ENCODE measurements at regions not wholly inside any gene's neighbourhood (a gene's known extent, or its start where the extent isn't known, plus 50 kb on each side); places are given as distances from the start of the nearest gene placed in this dataset.

DNA sequence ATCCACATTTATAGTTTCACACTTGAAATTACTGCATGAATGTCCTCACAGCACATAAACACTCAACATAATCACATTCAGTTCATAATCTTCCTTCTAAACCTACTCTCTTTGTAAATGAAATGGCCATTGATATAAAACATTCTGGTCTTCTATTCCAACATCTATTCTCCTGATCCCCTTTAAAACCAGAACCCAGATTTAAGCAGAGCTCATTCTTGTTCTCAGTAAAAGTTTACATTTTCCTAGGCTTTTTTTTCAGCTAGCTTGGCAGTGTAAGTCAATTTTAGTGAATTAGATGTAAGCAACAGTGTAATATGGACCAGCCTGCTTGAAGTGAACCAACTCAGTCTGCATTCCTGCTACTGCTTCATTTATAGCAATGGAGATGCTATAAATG, 460.7 kb upstream of the RGS18 start (continued):
- TF ChIP-seq, protein P1, sequence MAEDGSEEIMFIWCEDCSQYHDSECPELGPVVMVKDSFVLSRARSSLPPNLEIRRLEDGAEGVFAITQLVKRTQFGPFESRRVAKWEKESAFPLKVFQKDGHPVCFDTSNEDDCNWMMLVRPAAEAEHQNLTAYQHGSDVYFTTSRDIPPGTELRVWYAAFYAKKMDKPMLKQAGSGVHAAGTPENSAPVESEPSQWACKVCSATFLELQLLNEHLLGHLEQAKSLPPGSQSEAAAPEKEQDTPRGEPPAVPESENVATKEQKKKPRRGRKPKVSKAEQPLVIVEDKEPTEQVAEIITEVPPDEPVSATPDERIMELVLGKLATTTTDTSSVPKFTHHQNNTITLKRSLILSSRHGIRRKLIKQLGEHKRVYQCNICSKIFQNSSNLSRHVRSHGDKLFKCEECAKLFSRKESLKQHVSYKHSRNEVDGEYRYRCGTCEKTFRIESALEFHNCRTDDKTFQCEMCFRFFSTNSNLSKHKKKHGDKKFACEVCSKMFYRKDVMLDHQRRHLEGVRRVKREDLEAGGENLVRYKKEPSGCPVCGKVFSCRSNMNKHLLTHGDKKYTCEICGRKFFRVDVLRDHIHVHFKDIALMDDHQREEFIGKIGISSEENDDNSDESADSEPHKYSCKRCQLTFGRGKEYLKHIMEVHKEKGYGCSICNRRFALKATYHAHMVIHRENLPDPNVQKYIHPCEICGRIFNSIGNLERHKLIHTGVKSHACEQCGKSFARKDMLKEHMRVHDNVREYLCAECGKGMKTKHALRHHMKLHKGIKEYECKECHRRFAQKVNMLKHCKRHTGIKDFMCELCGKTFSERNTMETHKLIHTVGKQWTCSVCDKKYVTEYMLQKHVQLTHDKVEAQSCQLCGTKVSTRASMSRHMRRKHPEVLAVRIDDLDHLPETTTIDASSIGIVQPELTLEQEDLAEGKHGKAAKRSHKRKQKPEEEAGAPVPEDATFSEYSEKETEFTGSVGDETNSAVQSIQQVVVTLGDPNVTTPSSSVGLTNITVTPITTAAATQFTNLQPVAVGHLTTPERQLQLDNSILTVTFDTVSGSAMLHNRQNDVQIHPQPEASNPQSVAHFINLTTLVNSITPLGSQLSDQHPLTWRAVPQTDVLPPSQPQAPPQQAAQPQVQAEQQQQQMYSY (CRISPR knock-in tag; IDR thresholded peaks at IDR 0.05) = no peak
- no peak for TF ChIP-seq SIX4 (CRISPR knock-in tag; IDR thresholded peaks at IDR 0.05)

DNA sequence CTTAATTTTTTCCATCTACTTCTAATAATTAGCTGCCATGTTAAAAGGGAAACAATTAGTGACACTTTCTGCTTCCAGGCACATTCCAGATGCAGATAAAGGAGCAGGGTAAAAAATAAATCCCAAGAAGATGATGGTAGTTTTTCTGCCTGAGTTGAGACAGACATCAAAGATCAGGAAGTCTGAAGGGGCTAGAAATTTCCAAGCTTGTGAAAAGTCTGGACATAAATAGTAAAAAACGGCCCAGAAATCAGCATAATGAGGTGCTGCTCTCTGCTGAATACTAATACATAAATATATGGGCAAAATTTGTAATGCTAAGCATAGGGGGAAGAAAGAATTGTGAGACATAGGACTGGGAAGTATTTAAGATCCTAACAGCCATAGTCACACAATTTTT, 460.0 kb upstream of the RGS18 start:
- Histone ChIP-seq H3K79me2 (ENCODE audit: insufficient read depth, low read length) (no peaks in the 10 kb centered on the region), H2AFZ (ENCODE audit: low read length) (no peak overlapping the region), H3K4me3 (replicated peaks in 1 of 3; ENCODE audit: insufficient read depth in 1 of 3, low read depth in 2 of 3, low read length in 3 of 3) (no peak overlapping the region), H3K27me3 (ENCODE audit: control insufficient read depth in 1 of 2, insufficient read depth in 2 of 2, low read length in 2 of 2) (no peaks in the 10 kb centered on the region), H3K4me2 (ENCODE audit: low read depth, low read length) (no peak overlapping the region), H4K20me1 (ENCODE audit: insufficient read depth, low read length) (no peaks in the 10 kb centered on the region), H3K27ac (ENCODE audit: extremely low read length, insufficient read depth, low read length) (no peak overlapping the region), H3K9me3 (ENCODE audit: low read length) (no peaks in the 10 kb centered on the region; the same call in 1 of the 2 replicates), H3K4me1 (ENCODE audit: insufficient read depth, low read length) (no peaks in the 10 kb centered on the region), H3K36me3 (replicated peaks in 1 of 2; ENCODE audit: control insufficient read depth in 1 of 2, insufficient read depth in 2 of 2, low read length in 2 of 2) (no peaks in the 10 kb centered on the region), H3K9ac (ENCODE audit: insufficient read depth, low read depth, low read length) (no peak overlapping the region)
- ChIA-PET CTCF (ENCODE audit: low intra/inter-chr PET ratio, low total read pairs) (no interaction called here), POLR2A (no interaction called here)
- TF ChIP-seq FOSL1 (CRISPR knock-in tag; IDR thresholded peaks at IDR 0.05; ENCODE audit: borderline replicate concordance) = no peak
- TF ChIP-seq, protein P2, sequence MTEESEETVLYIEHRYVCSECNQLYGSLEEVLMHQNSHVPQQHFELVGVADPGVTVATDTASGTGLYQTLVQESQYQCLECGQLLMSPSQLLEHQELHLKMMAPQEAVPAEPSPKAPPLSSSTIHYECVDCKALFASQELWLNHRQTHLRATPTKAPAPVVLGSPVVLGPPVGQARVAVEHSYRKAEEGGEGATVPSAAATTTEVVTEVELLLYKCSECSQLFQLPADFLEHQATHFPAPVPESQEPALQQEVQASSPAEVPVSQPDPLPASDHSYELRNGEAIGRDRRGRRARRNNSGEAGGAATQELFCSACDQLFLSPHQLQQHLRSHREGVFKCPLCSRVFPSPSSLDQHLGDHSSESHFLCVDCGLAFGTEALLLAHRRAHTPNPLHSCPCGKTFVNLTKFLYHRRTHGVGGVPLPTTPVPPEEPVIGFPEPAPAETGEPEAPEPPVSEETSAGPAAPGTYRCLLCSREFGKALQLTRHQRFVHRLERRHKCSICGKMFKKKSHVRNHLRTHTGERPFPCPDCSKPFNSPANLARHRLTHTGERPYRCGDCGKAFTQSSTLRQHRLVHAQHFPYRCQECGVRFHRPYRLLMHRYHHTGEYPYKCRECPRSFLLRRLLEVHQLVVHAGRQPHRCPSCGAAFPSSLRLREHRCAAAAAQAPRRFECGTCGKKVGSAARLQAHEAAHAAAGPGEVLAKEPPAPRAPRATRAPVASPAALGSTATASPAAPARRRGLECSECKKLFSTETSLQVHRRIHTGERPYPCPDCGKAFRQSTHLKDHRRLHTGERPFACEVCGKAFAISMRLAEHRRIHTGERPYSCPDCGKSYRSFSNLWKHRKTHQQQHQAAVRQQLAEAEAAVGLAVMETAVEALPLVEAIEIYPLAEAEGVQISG (CRISPR knock-in tag; IDR thresholded peaks at IDR 0.05) = no peak
- no peak for TF ChIP-seq AGO1 (IDR thresholded peaks at IDR 0.05; ENCODE audit: low read depth, low read length, poor library complexity, severe bottlenecking)
- no peak for TF ChIP-seq ASH2L (IDR thresholded peaks at IDR 0.05; ENCODE audit: insufficient read length, low read depth, low read length)
- no peak for TF ChIP-seq ZNF672 (CRISPR knock-in tag; IDR thresholded peaks at IDR 0.05)
- TF ChIP-seq, protein P3, sequence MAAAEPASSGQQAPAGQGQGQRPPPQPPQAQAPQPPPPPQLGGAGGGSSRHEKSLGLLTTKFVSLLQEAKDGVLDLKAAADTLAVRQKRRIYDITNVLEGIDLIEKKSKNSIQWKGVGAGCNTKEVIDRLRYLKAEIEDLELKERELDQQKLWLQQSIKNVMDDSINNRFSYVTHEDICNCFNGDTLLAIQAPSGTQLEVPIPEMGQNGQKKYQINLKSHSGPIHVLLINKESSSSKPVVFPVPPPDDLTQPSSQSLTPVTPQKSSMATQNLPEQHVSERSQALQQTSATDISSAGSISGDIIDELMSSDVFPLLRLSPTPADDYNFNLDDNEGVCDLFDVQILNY (CRISPR knock-in tag; conservative IDR thresholded peaks at IDR 0.05) = no peak
- TF ChIP-seq, protein P4, sequence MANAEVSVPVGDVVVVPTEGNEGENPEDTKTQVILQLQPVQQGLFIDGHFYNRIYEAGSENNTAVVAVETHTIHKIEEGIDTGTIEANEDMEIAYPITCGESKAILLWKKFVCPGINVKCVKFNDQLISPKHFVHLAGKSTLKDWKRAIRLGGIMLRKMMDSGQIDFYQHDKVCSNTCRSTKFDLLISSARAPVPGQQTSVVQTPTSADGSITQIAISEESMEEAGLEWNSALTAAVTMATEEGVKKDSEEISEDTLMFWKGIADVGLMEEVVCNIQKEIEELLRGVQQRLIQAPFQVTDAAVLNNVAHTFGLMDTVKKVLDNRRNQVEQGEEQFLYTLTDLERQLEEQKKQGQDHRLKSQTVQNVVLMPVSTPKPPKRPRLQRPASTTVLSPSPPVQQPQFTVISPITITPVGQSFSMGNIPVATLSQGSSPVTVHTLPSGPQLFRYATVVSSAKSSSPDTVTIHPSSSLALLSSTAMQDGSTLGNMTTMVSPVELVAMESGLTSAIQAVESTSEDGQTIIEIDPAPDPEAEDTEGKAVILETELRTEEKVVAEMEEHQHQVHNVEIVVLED (CRISPR knock-in tag; IDR thresholded peaks at IDR 0.05; ENCODE audit: borderline replicate concordance) = no peak
- WGBS (ENCODE audit: low lambda C conversion rate) = 3% methylated on average over 1 of the region's 1 CpG
- no TSS peak for BruUV-seq (replicated peaks)
- FAIRE-seq = no peak
- in situ Hi-C loops (cut with HindIII; ENCODE audit: extremely low pct_ligation_motif_present, low pct_unique_long_range_greater_than_20kb) (no loop called here), intact Hi-C loops (cut with micrococcal nuclease; ENCODE audit: unreplicated experiment) (no loop called here)
- no peak for ATAC-seq
- DNase-seq (ENCODE audit: low spot score) = no peak

Measured in HepG2 (cell line).